ENCODE measurements at regions not wholly inside any gene's neighbourhood (a gene's known extent, or its start where the extent isn't known, plus 50 kb on each side); places are given as distances from the start of the nearest gene placed in this dataset.

GRCh38 chr7:83276250-83276649 lies 113.6 kb upstream of the PCLO start:
- no peaks in the 10 kb centered on the region for H3K9me3 Mint-ChIP-seq
- no peak overlapping the region for H3K27ac Mint-ChIP-seq
- DNase-seq (ENCODE audit: low spot score) (no peak), ATAC-seq (no peak)
- H3K4me1 Mint-ChIP-seq: no peaks in the 10 kb centered on the region
- H3K4me3 Mint-ChIP-seq: no peak overlapping the region
- no peaks in the 10 kb centered on the region for H3K36me3 Mint-ChIP-seq
- POLR2A ChIA-PET: no interaction called here
- TF ChIP-seq ZNF396 (CRISPR knock-in tag; IDR thresholded peaks at IDR 0.05; ENCODE audit: borderline replicate concordance): no peak
- no peak for TF ChIP-seq AFF4 (CRISPR knock-in tag; IDR thresholded peaks at IDR 0.05; ENCODE audit: borderline replicate concordance)
- TF ChIP-seq ZNF138 (CRISPR knock-in tag; conservative IDR thresholded peaks at IDR 0.05): no peak
- TF ChIP-seq E2F4 (CRISPR knock-in tag; IDR thresholded peaks at IDR 0.05; ENCODE audit: borderline replicate concordance, low read depth): no peak
- TF ChIP-seq, protein P1, sequence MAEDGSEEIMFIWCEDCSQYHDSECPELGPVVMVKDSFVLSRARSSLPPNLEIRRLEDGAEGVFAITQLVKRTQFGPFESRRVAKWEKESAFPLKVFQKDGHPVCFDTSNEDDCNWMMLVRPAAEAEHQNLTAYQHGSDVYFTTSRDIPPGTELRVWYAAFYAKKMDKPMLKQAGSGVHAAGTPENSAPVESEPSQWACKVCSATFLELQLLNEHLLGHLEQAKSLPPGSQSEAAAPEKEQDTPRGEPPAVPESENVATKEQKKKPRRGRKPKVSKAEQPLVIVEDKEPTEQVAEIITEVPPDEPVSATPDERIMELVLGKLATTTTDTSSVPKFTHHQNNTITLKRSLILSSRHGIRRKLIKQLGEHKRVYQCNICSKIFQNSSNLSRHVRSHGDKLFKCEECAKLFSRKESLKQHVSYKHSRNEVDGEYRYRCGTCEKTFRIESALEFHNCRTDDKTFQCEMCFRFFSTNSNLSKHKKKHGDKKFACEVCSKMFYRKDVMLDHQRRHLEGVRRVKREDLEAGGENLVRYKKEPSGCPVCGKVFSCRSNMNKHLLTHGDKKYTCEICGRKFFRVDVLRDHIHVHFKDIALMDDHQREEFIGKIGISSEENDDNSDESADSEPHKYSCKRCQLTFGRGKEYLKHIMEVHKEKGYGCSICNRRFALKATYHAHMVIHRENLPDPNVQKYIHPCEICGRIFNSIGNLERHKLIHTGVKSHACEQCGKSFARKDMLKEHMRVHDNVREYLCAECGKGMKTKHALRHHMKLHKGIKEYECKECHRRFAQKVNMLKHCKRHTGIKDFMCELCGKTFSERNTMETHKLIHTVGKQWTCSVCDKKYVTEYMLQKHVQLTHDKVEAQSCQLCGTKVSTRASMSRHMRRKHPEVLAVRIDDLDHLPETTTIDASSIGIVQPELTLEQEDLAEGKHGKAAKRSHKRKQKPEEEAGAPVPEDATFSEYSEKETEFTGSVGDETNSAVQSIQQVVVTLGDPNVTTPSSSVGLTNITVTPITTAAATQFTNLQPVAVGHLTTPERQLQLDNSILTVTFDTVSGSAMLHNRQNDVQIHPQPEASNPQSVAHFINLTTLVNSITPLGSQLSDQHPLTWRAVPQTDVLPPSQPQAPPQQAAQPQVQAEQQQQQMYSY (CRISPR knock-in tag; IDR thresholded peaks at IDR 0.05): no peak
- TF ChIP-seq MAX (CRISPR knock-in tag; IDR thresholded peaks at IDR 0.05): no peak
- TF ChIP-seq ATF1 (CRISPR knock-in tag; IDR thresholded peaks at IDR 0.05): no peak
- TF ChIP-seq NFATC4 (CRISPR knock-in tag; IDR thresholded peaks at IDR 0.05): no peak
- TF ChIP-seq TEAD4 (CRISPR knock-in tag; IDR thresholded peaks at IDR 0.05): no peak
- TF ChIP-seq JAZF1 (CRISPR knock-in tag; IDR thresholded peaks at IDR 0.05): no peak
- TF ChIP-seq, protein P2, sequence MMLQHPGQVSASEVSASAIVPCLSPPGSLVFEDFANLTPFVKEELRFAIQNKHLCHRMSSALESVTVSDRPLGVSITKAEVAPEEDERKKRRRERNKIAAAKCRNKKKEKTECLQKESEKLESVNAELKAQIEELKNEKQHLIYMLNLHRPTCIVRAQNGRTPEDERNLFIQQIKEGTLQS (CRISPR knock-in tag; conservative IDR thresholded peaks at IDR 0.05): no peak
- TF ChIP-seq E2F1 (CRISPR knock-in tag; IDR thresholded peaks at IDR 0.05): no peak
- TF ChIP-seq, protein P3, sequence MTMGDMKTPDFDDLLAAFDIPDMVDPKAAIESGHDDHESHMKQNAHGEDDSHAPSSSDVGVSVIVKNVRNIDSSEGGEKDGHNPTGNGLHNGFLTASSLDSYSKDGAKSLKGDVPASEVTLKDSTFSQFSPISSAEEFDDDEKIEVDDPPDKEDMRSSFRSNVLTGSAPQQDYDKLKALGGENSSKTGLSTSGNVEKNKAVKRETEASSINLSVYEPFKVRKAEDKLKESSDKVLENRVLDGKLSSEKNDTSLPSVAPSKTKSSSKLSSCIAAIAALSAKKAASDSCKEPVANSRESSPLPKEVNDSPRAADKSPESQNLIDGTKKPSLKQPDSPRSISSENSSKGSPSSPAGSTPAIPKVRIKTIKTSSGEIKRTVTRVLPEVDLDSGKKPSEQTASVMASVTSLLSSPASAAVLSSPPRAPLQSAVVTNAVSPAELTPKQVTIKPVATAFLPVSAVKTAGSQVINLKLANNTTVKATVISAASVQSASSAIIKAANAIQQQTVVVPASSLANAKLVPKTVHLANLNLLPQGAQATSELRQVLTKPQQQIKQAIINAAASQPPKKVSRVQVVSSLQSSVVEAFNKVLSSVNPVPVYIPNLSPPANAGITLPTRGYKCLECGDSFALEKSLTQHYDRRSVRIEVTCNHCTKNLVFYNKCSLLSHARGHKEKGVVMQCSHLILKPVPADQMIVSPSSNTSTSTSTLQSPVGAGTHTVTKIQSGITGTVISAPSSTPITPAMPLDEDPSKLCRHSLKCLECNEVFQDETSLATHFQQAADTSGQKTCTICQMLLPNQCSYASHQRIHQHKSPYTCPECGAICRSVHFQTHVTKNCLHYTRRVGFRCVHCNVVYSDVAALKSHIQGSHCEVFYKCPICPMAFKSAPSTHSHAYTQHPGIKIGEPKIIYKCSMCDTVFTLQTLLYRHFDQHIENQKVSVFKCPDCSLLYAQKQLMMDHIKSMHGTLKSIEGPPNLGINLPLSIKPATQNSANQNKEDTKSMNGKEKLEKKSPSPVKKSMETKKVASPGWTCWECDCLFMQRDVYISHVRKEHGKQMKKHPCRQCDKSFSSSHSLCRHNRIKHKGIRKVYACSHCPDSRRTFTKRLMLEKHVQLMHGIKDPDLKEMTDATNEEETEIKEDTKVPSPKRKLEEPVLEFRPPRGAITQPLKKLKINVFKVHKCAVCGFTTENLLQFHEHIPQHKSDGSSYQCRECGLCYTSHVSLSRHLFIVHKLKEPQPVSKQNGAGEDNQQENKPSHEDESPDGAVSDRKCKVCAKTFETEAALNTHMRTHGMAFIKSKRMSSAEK (CRISPR knock-in tag; IDR thresholded peaks at IDR 0.05; ENCODE audit: borderline replicate concordance): no peak
- no peak for TF ChIP-seq ETV6 (CRISPR knock-in tag; IDR thresholded peaks at IDR 0.05)
- no peak for TF ChIP-seq NR2C2 (CRISPR knock-in tag; IDR thresholded peaks at IDR 0.05)
- TF ChIP-seq GTF2I (CRISPR knock-in tag; conservative IDR thresholded peaks at IDR 0.05): no peak
- no peak for TF ChIP-seq OVOL2 (CRISPR knock-in tag; IDR thresholded peaks at IDR 0.05; ENCODE audit: borderline replicate concordance)
- TF ChIP-seq, protein P4, sequence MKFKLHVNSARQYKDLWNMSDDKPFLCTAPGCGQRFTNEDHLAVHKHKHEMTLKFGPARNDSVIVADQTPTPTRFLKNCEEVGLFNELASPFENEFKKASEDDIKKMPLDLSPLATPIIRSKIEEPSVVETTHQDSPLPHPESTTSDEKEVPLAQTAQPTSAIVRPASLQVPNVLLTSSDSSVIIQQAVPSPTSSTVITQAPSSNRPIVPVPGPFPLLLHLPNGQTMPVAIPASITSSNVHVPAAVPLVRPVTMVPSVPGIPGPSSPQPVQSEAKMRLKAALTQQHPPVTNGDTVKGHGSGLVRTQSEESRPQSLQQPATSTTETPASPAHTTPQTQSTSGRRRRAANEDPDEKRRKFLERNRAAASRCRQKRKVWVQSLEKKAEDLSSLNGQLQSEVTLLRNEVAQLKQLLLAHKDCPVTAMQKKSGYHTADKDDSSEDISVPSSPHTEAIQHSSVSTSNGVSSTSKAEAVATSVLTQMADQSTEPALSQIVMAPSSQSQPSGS (CRISPR knock-in tag; IDR thresholded peaks at IDR 0.05; ENCODE audit: borderline replicate concordance, low read depth): no peak
- no peak for TF ChIP-seq ZNF671 (CRISPR knock-in tag; IDR thresholded peaks at IDR 0.05)
- no peaks in the 10 kb centered on the region for H3K27me3 Mint-ChIP-seq (ENCODE audit: low read depth)
- CTCF ChIA-PET: no interaction called here
